Activated CD4-positive, CD25-positive, alpha-beta regulatory T cell treated with anti-CD3 and anti-CD28 coated beads, Interleukin-2, amount 50 U/mL, for 24 hours (primary cell): ENCODE measurements at regions not wholly inside any gene's neighbourhood (a gene's known extent, or its start where the extent isn't known, plus 50 kb on each side); places are given as distances from the start of the nearest gene placed in this dataset.

Experiments
- ATAC-seq, 2 donors: fragments of 150-1000 bp; cut with Tn5 transposase; one replicate each; pipeline ENCODE4 v1.10.0; 2021; ENCODE audit warnings: mild to moderate bottlenecking in 1 of 2, moderate library complexity in 1 of 2

- ATAC-seq = no peak
These were observed 112.0 kb downstream of the TMEM174 start for GRCh38 chr5:73284985-73285384.

GRCh38 chr5:73284220-73284795 lies 111.3 kb downstream of the TMEM174 start:
- no peak for ATAC-seq

GRCh38 chr5:73282923-73283322 lies 109.9 kb downstream of the TMEM174 start:
- ATAC-seq = no peak

- ATAC-seq = no peak
These were observed 109.4 kb downstream of the TMEM174 start for GRCh38 chr5:73282383-73282782.

GRCh38 chr5:73280821-73281746 lies 108.1 kb downstream of the TMEM174 start:
- ATAC-seq = no peak

- no peak for ATAC-seq
These were observed 107.4 kb downstream of the TMEM174 start for GRCh38 chr5:73280386-73280785.

- no peak for ATAC-seq
These were observed 106.8 kb downstream of the TMEM174 start for GRCh38 chr5:73279805-73280204.

GRCh38 chr5:73278693-73279092 lies 105.7 kb downstream of the TMEM174 start:
- ATAC-seq = no peak

GRCh38 chr5:73274881-73275663 lies 102.1 kb downstream of the TMEM174 start:
- ATAC-seq = no peak

GRCh38 chr5:73274121-73274520 lies 101.1 kb downstream of the TMEM174 start:
- ATAC-seq = no peak

GRCh38 chr5:73273379-73274050 lies 100.5 kb downstream of the TMEM174 start:
- ATAC-seq = no peak

- no peak for ATAC-seq
These were observed 99.4 kb downstream of the TMEM174 start for GRCh38 chr5:73272351-73272750.

- no peak for ATAC-seq
These were observed 95.8 kb downstream of the TMEM174 start for GRCh38 chr5:73268826-73269225.

GRCh38 chr5:73267766-73268435 lies 94.9 kb downstream of the TMEM174 start:
- ATAC-seq = no peak

GRCh38 chr5:73266925-73267765 lies 94.2 kb downstream of the TMEM174 start:
- no peak for ATAC-seq

- ATAC-seq = no peak
These were observed 93.3 kb downstream of the TMEM174 start for GRCh38 chr5:73266176-73266738.

- ATAC-seq = no peak
These were observed 92.6 kb downstream of the TMEM174 start for GRCh38 chr5:73265641-73266040.

- ATAC-seq = no peak
These were observed 91.6 kb downstream of the TMEM174 start for GRCh38 chr5:73264631-73265030.

GRCh38 chr5:73263001-73263710 lies 90.2 kb downstream of the TMEM174 start:
- ATAC-seq = no peak

GRCh38 chr5:73256862-73257261 lies 83.9 kb downstream of the TMEM174 start:
- ATAC-seq = no peak
